Endothelial cell of umbilical vein (primary cell): ENCODE measurements at regions not wholly inside any gene's neighbourhood (a gene's known extent, or its start where the extent isn't known, plus 50 kb on each side); places are given as distances from the start of the nearest gene placed in this dataset.

Source experiments
- BruUV-seq: library from RNA; stranded (reverse); fragments of 400-500 nt; replicated peaks from 2 replicates; lab custom pipeline; 2021; lab: Mats Ljungman, UMichigan
- CTCF ChIA-PET: fragments of 300-600, 350-600 bp; sonication (Branson Sonifier 250); formaldehyde crosslinking; loops from one replicate; lab custom pipeline; 2021; ENCODE audit warnings: antibody characterized with exemption, inconsistent platforms; lab: Charles Lee
- POLR2A ChIA-PET: fragments of 300-600, 350-600 bp; sonication (Branson Sonifier 250); formaldehyde crosslinking; loops from one replicate; lab custom pipeline; 2021; ENCODE audit warnings: antibody characterized with exemption, inconsistent platforms; lab: Charles Lee
- DNase-seq: peaks from one replicate; pipeline ENCODE4 v3.0.0-alpha.2; 2011; ENCODE audit warnings: low read depth, low spot score
- FAIRE-seq: peaks from 2 replicates; lab custom pipeline; 2011; peaks lifted over from hg19 to GRCh38; lab: Jason Lieb, UNC
- H2AFZ ChIP-seq: 2 replicates; pipeline ENCODE4 v1.6.0; 2012; ENCODE audit warnings: low read depth, low read length, control low read depth, inconsistent platforms
- H3K27ac ChIP-seq: 2 replicates; pipeline ENCODE4 v1.5.1; 2011; ENCODE audit warnings: low read depth, mild to moderate bottlenecking, control low read depth, low read length, moderate library complexity; ENCODE audit not compliant: insufficient read depth
- H3K27me3 ChIP-seq, 2 experiments: 2 replicates each; pipeline versions ENCODE4 v1.6.0 to v1.6.1; 2011; ENCODE audit warnings: low read length in 2 of 2, mixed read lengths in 1 of 2; ENCODE audit not compliant: control insufficient read depth in 2 of 2, insufficient read depth in 2 of 2
- H3K36me3 ChIP-seq, 2 experiments: 2 replicates in 1 of 2; 3 replicates in 1 of 2; pipeline ENCODE4 v1.5.1; 2011; ENCODE audit warnings: low read length in 2 of 2, mild to moderate bottlenecking in 1 of 2, moderate library complexity in 1 of 2; ENCODE audit not compliant: control insufficient read depth in 2 of 2, insufficient read depth in 2 of 2; ENCODE audit errors: extremely low read depth in 1 of 2
- H3K4me1 ChIP-seq: 3 replicates; pipeline ENCODE4 v1.5.1; 2011; ENCODE audit warnings: mild to moderate bottlenecking, low read length; ENCODE audit not compliant: control insufficient read depth, insufficient read depth; ENCODE audit errors: extremely low read depth
- H3K4me2 ChIP-seq: 2 replicates; pipeline ENCODE4 v1.6.1; 2011; ENCODE audit warnings: low read length, control low read depth, mixed read lengths; ENCODE audit not compliant: insufficient read depth
- H3K4me3 ChIP-seq, 3 experiments: fragments of 200-600 bp in 1 of 3; sonication (generic), shearing (Covaris generic) in 1 of 3; replicated peaks in 1 of 3; 2 replicates each; pipeline ENCODE4 v1.5.1; 2011 to 2016; ENCODE audit warnings: control low read depth in 3 of 3, low read length in 3 of 3, mild to moderate bottlenecking in 2 of 3, inconsistent platforms in 1 of 3, low read depth in 1 of 3, moderate library complexity in 1 of 3; ENCODE audit not compliant: insufficient read depth in 1 of 3
- H3K79me2 ChIP-seq: 2 replicates; pipeline ENCODE4 v1.6.0; 2012; ENCODE audit warnings: low read length, inconsistent platforms; ENCODE audit not compliant: control insufficient read depth, insufficient read depth
- H3K9ac ChIP-seq: replicated peaks from 2 replicates; pipeline ENCODE3; 2011; ENCODE audit warnings: low read length, control low read depth; ENCODE audit not compliant: insufficient read depth; ENCODE audit errors: extremely low read depth
- H3K9me1 ChIP-seq: replicated peaks from 3 replicates; pipeline ENCODE4 v1.6.0; 2011; ENCODE audit warnings: mild to moderate bottlenecking, low read length; ENCODE audit not compliant: control insufficient read depth, insufficient read depth; ENCODE audit errors: extremely low read depth
- H3K9me3 ChIP-seq: replicated peaks from 2 replicates; pipeline ENCODE4 v1.5.1; 2012; ENCODE audit warnings: low read length, inconsistent platforms; ENCODE audit not compliant: control insufficient read depth, insufficient read depth
- H4K20me1 ChIP-seq: replicated peaks from 2 replicates; pipeline ENCODE3; 2011; ENCODE audit warnings: mild to moderate bottlenecking, low read length; ENCODE audit not compliant: control insufficient read depth, insufficient read depth; ENCODE audit errors: extremely low read depth
- CTCF ChIP-seq, 2 donors: IDR thresholded peaks; 1 replicate in 1 of 2; 2 replicates in 1 of 2; pipeline ENCODE4 v1.5.1; 2011; ENCODE audit warnings: low read length in 2 of 2, mild to moderate bottlenecking in 2 of 2, moderate library complexity in 2 of 2, control low read depth in 1 of 2, inconsistent platforms in 1 of 2, low read depth in 1 of 2; ENCODE audit not compliant: insufficient read depth in 1 of 2; ENCODE audit errors: extremely low read depth in 1 of 2
- EZH2 ChIP-seq: IDR thresholded peaks from 2 replicates; pipeline ENCODE4 v1.6.1; 2012; ENCODE audit warnings: borderline replicate concordance, low read depth, mild to moderate bottlenecking, moderate library complexity, low read length, inconsistent platforms; ENCODE audit not compliant: severe bottlenecking
- FOS ChIP-seq: IDR thresholded peaks from 2 replicates; pipeline ENCODE4 v1.6.1; 2011; ENCODE audit warnings: mild to moderate bottlenecking, low read length, moderate library complexity, borderline replicate concordance; ENCODE audit not compliant: insufficient read depth
- GATA2 ChIP-seq: IDR thresholded peaks from 2 replicates; pipeline ENCODE4 v1.7.0; 2011; ENCODE audit warnings: low read depth, mild to moderate bottlenecking, moderate library complexity, mixed read lengths, low read length; ENCODE audit not compliant: insufficient read length, insufficient read depth
- JUN ChIP-seq: IDR thresholded peaks from 2 replicates; pipeline ENCODE4 v1.6.1; 2011; ENCODE audit warnings: borderline replicate concordance, low read depth; ENCODE audit not compliant: insufficient read length, insufficient read depth
- MAX ChIP-seq: IDR thresholded peaks from 2 replicates; pipeline ENCODE4 v1.6.1; 2011; ENCODE audit not compliant: insufficient read depth, insufficient read length
- MYC ChIP-seq: IDR thresholded peaks from one replicate; pipeline ENCODE4 v1.6.1; 2011; ENCODE audit warnings: mild to moderate bottlenecking, low read depth, low read length
- POLR2A ChIP-seq: IDR thresholded peaks from 2 replicates; pipeline ENCODE4 v1.6.1; 2012; ENCODE audit warnings: low read depth, mild to moderate bottlenecking, control low read depth, low read length
- POLR2AphosphoS5 ChIP-seq: IDR thresholded peaks from 2 replicates; pipeline ENCODE4 v1.6.1; 2012; ENCODE audit warnings: low read depth, mild to moderate bottlenecking, control low read depth, low read length, moderate library complexity; ENCODE audit not compliant: insufficient read depth
- dilution Hi-C: fragments of 300-500 bp; cut with MboI; formaldehyde crosslinking; loops from one replicate; pipeline ENCODE4 v1.15.0; 2019; ENCODE audit warnings: low sequenced_read_pairs; ENCODE audit not compliant: extremely low pct_ligation_motif_present
- intact Hi-C: fragments of 100-400 bp; cut with micrococcal nuclease; formaldehyde crosslinking; loops from one replicate; pipeline ENCODE4 v1.10.0; 2022

DNA sequence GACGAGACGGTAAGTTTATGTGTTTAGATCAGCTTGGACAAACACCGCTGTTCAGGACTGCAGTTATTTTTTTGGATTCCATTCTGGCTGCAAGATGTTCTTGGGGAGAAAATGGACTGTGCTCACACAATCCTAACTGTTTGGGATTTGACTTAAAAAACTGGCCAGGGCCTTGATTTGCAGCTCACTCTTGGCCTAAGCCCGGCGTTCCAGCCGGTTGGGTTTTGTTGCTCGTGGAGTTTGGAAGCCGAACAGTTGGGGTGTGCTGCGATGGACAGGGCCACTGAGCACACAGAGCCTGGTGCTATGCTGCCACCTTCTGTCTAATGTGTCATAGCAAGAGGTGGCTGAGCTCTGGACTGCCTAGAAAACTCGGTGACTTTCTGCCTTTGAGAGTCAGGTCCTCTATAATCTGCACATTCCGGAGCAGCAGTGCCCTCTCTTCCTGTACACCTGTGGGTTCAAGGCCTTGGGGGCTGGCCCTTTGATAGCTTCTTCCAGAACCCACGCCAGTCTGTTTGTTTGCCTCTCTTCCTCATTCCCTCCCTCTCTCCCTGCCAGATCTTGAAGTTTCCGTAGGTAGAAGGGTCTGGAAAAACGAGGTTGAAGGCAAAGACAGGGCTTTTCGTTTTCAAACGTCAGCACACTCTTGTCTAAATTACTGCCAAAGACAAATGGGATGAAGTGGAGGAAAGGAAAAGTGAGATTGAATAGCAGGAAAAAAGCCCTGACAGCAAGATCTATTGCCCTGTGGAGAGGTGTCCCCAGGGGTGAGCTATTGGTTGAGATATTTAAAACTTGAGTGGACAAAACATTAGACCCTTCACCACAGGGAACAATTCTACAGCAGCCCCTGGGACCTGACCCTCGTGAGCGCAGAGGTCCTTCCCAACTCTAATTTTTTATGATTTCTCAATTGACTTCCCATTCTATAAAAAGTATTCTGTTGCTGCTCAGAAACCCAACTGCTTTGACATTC is 167.5 kb upstream of the HABP2 start:
- TF ChIP-seq POLR2A (no peak), MAX (no peak), CTCF (IDR thresholded peaks at IDR 0.05; ENCODE audit: extremely low read depth in 1 of 2, insufficient read depth in 1 of 2, low read depth in 1 of 2, low read length in 2 of 2) (peak; percentile 78 to 90), JUN (no peak), FOS (no peak), GATA2 (no peak), EZH2 (no peak), POLR2AphosphoS5 (no peak), MYC (peak; percentile 10)
- dilution Hi-C loops, result no loop called here
- POLR2A ChIA-PET, result no interaction called here
- Histone ChIP-seq H2AFZ (no peak overlapping the region), H3K4me1 (peaks cover 28% of the 10 kb centered on the region), H3K9ac (no peak overlapping the region), H3K4me2 (no peak overlapping the region), H4K20me1 (no peaks in the 10 kb centered on the region), H3K36me3 (no peaks in the 10 kb centered on the region), H3K79me2 (no peaks in the 10 kb centered on the region), H3K27me3 (peaks cover 1 to 5% of the 10 kb centered on the region in 2 experiments), H3K9me3 (no peaks in the 10 kb centered on the region), H3K27ac (no peak overlapping the region), H3K9me1 (no peaks in the 10 kb centered on the region), H3K4me3 (no peak overlapping the region)
- intact Hi-C loops, result loop anchor here (1.0 to 10.0 kb wide), 12 partner anchors 136 to 941 kb away; partner anchors contain the start of genes TCF7L2, VTI1A and ZDHHC6
- BruUV-seq, result no TSS peak
- DNase-seq (peak; percentile 83), FAIRE-seq (peak; percentile 81)
- CTCF ChIA-PET, result interaction anchor here (0.6 to 3.2 kb wide), 66 partner anchors 9 to 1064 kb away, joined by 3 to 43 read pairs (median 4); partner anchors contain the start of genes VTI1A and ZDHHC6
